GM12878 (cell line): ENCODE measurements at regions not wholly inside any gene's neighbourhood (a gene's known extent, or its start where the extent isn't known, plus 50 kb on each side); places are given as distances from the start of the nearest gene placed in this dataset.

Source experiments
- BHLHE40 ChIP-seq, 2 experiments: fragments of 450-650 bp in 1 of 2; IDR thresholded peaks; 2 replicates each; pipeline ENCODE4 v1.6.1; 2011 to 2017; ENCODE audit warnings: low read depth in 2 of 2, borderline replicate concordance in 1 of 2, improper control_type of control experiment in 1 of 2, low read length in 1 of 2, mild to moderate bottlenecking in 1 of 2
- BRCA1 ChIP-seq: IDR thresholded peaks from 2 replicates; pipeline ENCODE4 v1.6.1; 2011; ENCODE audit warnings: low read depth, low read length, improper control_type of control experiment
- EZH2 ChIP-seq: IDR thresholded peaks from 2 replicates; pipeline ENCODE4 v1.6.1; 2012; ENCODE audit warnings: low read depth, mild to moderate bottlenecking, control low read depth, inconsistent platforms, low read length, borderline replicate concordance; ENCODE audit not compliant: control insufficient read depth
- FOXK2 ChIP-seq: fragments of 450-650 bp; IDR thresholded peaks from 2 replicates; pipeline ENCODE4 v1.6.1; 2017; ENCODE audit warnings: mild to moderate bottlenecking, moderate library complexity
- MYC ChIP-seq: IDR thresholded peaks from 2 replicates; pipeline ENCODE4 v1.6.1; 2011; ENCODE audit warnings: mild to moderate bottlenecking, low read length, moderate library complexity, inconsistent platforms; ENCODE audit not compliant: insufficient read depth, insufficient replicate concordance, insufficient read length, severe bottlenecking
- POLR2A ChIP-seq: IDR thresholded peaks from 2 replicates; pipeline ENCODE4 v1.6.1; 2011; ENCODE audit warnings: low read depth, mild to moderate bottlenecking, low read length
- POLR2AphosphoS5 ChIP-seq: IDR thresholded peaks from 2 replicates; pipeline ENCODE4 v1.6.1; 2011; ENCODE audit warnings: mild to moderate bottlenecking, low read length, inconsistent platforms
- STAT3 ChIP-seq: IDR thresholded peaks from 2 replicates; pipeline ENCODE4 v1.6.1; 2011; ENCODE audit warnings: low read depth, low read length, improper control_type of control experiment
- TCF7 ChIP-seq: IDR thresholded peaks from 2 replicates; pipeline ENCODE4 v1.6.1; 2014; ENCODE audit warnings: antibody characterized with exemption, borderline replicate concordance

- TF ChIP-seq TCF7 (no peak), EZH2 (no peak), BRCA1 (no peak), POLR2A (no peak), FOXK2 (no peak), MYC (no peak), BHLHE40 (IDR thresholded peaks at IDR 0.05; ENCODE audit: borderline replicate concordance in 1 of 2, low read depth in 2 of 2, low read length in 1 of 2) (no peak), POLR2AphosphoS5 (no peak), STAT3 (no peak)
Observed at GRCh38 chr4:164134388-164134787, 619.5 kb upstream of the SMIM31 start.
